ENCODE measurements at regions not wholly inside any gene's neighbourhood (a gene's known extent, or its start where the extent isn't known, plus 50 kb on each side); places are given as distances from the start of the nearest gene placed in this dataset.

DNA sequence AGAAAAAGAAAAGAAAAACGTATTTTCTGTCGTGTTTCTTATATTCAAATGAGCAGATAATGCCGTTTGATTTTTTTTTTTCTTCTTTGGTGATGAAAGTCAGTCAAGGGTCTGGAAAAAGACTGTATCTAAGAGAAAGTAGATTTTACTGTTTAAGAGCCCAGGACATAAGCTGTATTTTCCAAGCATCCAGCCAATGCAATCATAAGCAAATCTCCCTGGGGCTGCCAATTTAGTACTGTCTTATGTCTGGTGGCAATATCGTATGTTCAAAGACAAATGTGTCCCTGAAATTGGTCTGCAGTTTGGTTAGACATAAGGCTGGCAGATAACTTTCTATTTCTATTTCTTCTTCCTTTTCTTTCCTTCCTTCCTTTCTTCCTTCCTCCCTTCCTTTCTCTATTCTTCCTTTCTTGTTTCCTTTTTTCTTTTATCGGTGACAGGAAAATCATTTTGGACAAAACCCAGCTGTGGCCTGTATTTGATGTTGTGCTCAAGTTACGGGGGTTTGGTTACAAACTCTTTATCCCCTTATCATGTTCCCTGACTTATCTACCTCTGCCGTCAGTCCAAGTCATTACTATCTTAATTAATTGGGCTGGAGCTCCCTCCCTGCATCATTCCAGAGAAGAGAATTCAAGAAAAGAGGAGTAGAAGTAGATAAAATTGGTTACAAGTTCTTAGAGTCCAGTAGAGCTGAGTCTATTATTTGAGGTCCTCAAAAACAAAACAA is 683.4 kb upstream of the FSHR start:
- ATAC-seq: no peak
- TF ChIP-seq, protein P1, sequence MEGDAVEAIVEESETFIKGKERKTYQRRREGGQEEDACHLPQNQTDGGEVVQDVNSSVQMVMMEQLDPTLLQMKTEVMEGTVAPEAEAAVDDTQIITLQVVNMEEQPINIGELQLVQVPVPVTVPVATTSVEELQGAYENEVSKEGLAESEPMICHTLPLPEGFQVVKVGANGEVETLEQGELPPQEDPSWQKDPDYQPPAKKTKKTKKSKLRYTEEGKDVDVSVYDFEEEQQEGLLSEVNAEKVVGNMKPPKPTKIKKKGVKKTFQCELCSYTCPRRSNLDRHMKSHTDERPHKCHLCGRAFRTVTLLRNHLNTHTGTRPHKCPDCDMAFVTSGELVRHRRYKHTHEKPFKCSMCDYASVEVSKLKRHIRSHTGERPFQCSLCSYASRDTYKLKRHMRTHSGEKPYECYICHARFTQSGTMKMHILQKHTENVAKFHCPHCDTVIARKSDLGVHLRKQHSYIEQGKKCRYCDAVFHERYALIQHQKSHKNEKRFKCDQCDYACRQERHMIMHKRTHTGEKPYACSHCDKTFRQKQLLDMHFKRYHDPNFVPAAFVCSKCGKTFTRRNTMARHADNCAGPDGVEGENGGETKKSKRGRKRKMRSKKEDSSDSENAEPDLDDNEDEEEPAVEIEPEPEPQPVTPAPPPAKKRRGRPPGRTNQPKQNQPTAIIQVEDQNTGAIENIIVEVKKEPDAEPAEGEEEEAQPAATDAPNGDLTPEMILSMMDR (IDR thresholded peaks at IDR 0.05): no peak
- Histone ChIP-seq H3K9me3 (no peaks in the 10 kb centered on the region), H3K4me3 (no peak overlapping the region), H3K36me3 (ENCODE audit: low read depth) (no peaks in the 10 kb centered on the region), H3K4me1 (ENCODE audit: low read depth) (no peaks in the 10 kb centered on the region)
- DNase-seq: no peak
- intact Hi-C loops (cut with DNase I, micrococcal nuclease): no loop called here

DNA sequence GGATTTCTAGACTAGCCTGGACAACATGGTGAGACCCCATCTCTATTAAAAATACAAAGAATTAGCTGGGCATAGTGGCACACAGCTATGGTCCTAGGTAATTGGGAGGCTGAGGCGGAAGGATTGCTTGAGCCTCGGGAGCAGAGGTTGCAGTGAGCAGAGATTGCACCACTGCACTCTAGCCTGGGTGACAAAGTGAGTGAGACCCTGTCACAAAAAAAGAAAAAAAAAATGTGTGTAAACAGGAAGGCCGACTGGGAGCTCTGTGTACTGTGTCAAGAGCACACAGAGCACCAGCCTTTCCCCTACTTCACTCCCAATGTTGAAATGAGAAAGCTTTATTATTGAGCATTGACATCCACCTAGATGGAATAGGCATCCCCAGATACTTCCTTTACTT is 681.7 kb upstream of the FSHR start:
- Histone ChIP-seq H3K9me3 (no peaks in the 10 kb centered on the region), H3K4me3 (no peak overlapping the region), H3K36me3 (ENCODE audit: low read depth) (no peaks in the 10 kb centered on the region), H3K4me1 (ENCODE audit: low read depth) (no peaks in the 10 kb centered on the region)
- ATAC-seq (no peak), DNase-seq (no peak)
- TF ChIP-seq, protein P1 (IDR thresholded peaks at IDR 0.05): no peak
- intact Hi-C loops (cut with DNase I, micrococcal nuclease): no loop called here

DNA sequence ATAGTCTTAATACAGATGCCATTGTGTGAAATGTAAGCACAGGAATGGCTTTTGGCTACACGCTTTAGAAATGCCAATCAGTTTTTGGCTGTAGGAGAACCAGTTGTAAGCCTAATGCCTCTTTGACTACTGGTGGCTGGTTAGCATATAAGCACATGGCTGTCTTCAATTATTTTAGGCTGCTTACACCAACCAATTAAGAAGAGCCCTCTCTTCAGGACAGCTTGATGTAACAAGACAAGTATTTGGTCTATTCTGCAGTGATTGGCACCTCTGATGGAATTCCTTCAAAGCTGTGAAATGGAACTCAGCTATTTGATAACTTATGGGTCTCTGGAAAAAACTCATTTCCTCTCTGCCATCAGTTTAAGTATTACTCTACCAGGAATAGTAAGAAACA is 680.1 kb upstream of the FSHR start:
- Histone ChIP-seq H3K9me3 (no peaks in the 10 kb centered on the region), H3K36me3 (ENCODE audit: low read depth) (no peaks in the 10 kb centered on the region), H3K4me1 (ENCODE audit: low read depth) (no peaks in the 10 kb centered on the region), H3K4me3 (no peak overlapping the region)
- TF ChIP-seq, protein P1 (IDR thresholded peaks at IDR 0.05): no peak
- no peak for DNase-seq
- intact Hi-C loops (cut with DNase I, micrococcal nuclease): no loop called here
- no peak for ATAC-seq

DNA sequence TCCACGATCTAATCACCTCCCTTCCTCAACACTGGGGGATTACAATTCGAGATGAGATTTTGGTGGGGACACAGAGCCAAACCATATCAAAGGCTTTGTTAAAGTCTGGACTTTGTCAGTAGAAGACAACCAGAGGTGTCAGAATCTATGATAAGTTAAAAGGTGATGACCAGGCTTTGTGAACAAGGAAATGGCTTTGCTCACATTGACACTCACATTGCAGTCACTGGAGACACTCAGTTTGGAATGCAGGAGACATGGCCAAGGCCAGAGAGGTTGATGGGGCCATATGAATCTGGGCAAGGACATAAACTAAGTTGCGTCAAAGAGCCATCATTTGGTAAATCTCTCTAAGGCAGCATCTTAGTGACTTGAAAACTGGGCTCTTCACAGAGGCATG is 678.2 kb upstream of the FSHR start:
- Histone ChIP-seq H3K4me3 (no peak overlapping the region), H3K9me3 (no peaks in the 10 kb centered on the region), H3K4me1 (ENCODE audit: low read depth) (no peaks in the 10 kb centered on the region), H3K36me3 (ENCODE audit: low read depth) (no peaks in the 10 kb centered on the region)
- TF ChIP-seq, protein P1 (IDR thresholded peaks at IDR 0.05): no peak
- intact Hi-C loops (cut with DNase I, micrococcal nuclease): no loop called here
- ATAC-seq (no peak), DNase-seq (no peak)

DNA sequence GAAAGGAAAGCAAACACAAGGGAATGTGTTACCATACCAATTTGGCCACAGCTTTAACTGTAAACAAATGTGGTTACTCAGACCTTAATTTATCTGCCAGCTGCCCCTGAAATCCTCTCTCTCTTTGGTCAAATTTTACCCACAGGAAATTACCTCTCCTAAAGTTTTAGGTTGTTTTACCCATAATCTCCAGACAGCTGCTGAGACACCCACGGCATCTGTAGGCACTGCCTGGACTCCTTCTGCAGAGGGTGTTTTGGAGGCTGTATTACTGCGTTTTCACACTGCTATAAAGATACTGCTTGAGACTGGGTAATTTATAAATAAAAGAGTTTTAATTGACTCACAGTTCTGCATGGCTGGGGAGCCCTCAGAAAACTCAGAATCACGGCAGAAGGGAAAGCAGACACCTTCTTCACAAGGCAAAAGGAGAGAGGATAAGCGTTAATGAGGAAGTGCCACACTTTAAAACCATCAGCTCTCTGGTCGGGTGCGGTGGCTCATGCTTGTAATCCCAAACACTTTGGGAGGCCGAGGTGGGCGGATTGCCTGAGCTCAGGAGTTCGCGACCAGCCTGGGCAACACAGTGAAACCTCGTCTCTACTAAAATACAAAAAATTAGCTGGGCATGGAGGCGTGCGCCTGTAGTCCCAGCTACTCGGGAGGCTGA is 677.5 kb upstream of the FSHR start:
- ATAC-seq (no peak), DNase-seq (no peak)
- TF ChIP-seq, protein P1 (IDR thresholded peaks at IDR 0.05): no peak
- H3K36me3 ChIP-seq (ENCODE audit: low read depth): no peaks in the 10 kb centered on the region
- no peaks in the 10 kb centered on the region for H3K4me1 ChIP-seq (ENCODE audit: low read depth)
- H3K9me3 ChIP-seq: no peaks in the 10 kb centered on the region
- H3K4me3 ChIP-seq: no peak overlapping the region
- intact Hi-C loops (cut with DNase I, micrococcal nuclease): no loop called here

Data from mucosa of descending colon (tissue), 3 donors.